H54 (cell line): ENCODE measurements at regions not wholly inside any gene's neighbourhood (a gene's known extent, or its start where the extent isn't known, plus 50 kb on each side); places are given as distances from the start of the nearest gene placed in this dataset.

Experiments used
- DNase-seq: peaks from one replicate; pipeline ENCODE4 v3.0.0; 2011; ENCODE audit warnings: low spot score, mixed read lengths; ENCODE audit not compliant: insufficient read length
- FAIRE-seq: peaks from 3 replicates; lab custom pipeline; 2011; peaks lifted over from hg19 to GRCh38; lab: Jason Lieb, UNC
- POLR2A ChIP-seq: IDR thresholded peaks from 2 replicates; pipeline ENCODE4 v1.6.1; 2011; ENCODE audit warnings: low read depth, mild to moderate bottlenecking, low read length

- DNase-seq = no peak
- no peak for TF ChIP-seq POLR2A
- no peak for FAIRE-seq
These were observed 344.5 kb upstream of the PLET1 start for GRCh38 chr11:112605093-112605666.

DNA sequence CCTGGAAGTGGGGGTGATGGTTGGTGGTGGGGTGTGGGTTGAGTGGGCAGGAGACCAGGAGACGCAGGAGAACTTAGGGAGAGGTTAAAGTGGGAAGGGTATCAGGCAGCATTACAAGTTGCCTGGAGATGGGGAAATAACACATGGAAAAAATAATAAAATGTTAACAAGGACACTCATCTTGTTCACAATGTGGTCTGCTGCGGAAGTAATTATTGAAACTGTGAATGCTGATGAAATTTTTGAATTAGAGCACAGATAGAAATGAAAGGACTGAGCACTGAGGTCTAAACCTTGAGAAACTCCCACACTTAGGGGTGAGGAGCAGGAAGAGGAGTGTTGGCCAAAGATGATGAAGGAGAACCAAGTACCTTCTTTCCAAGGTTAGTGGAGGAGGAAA, 346.0 kb upstream of the PLET1 start:
- FAIRE-seq (no peak), DNase-seq (no peak)
- TF ChIP-seq POLR2A = no peak

GRCh38 chr11:112608509-112608908, 347.8 kb upstream of the PLET1 start:
- no peak for DNase-seq
- TF ChIP-seq POLR2A = no peak
- no peak for FAIRE-seq

DNA sequence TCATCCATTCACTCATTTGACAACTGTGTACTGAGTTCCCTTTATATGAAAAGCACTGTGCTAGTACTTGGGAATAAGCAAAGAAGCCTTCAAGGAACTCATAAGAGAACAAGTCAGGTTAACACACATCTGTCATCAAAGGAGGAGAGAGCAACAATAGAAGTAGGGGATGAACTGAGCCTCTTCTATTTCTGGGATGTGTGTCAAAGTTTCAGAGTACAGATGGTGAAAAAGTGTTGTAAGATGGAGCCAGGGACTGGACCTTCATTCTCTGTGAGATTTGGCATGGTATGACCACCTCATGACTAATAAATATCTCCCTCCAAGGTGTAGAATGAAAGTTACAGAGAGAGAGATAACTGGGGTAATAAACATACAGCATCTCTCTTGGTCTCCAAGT, 349.8 kb upstream of the PLET1 start:
- FAIRE-seq = no peak

GRCh38 chr11:112610996-112611750, 350.0 kb upstream of the NCAM1 start:
- DNase-seq (no peak), FAIRE-seq (no peak)
- TF ChIP-seq POLR2A = no peak

More for the DNA sequence above, 349.8 kb upstream of the PLET1 start:
- DNase-seq = no peak
- TF ChIP-seq POLR2A = no peak

- FAIRE-seq (no peak), DNase-seq (no peak)
- no peak for TF ChIP-seq POLR2A
These were observed 349.4 kb upstream of the NCAM1 start for GRCh38 chr11:112611771-112612170.

GRCh38 chr11:112612250-112612849, 348.9 kb upstream of the NCAM1 start:
- no peak for FAIRE-seq
- DNase-seq = no peak
- no peak for TF ChIP-seq POLR2A

DNA sequence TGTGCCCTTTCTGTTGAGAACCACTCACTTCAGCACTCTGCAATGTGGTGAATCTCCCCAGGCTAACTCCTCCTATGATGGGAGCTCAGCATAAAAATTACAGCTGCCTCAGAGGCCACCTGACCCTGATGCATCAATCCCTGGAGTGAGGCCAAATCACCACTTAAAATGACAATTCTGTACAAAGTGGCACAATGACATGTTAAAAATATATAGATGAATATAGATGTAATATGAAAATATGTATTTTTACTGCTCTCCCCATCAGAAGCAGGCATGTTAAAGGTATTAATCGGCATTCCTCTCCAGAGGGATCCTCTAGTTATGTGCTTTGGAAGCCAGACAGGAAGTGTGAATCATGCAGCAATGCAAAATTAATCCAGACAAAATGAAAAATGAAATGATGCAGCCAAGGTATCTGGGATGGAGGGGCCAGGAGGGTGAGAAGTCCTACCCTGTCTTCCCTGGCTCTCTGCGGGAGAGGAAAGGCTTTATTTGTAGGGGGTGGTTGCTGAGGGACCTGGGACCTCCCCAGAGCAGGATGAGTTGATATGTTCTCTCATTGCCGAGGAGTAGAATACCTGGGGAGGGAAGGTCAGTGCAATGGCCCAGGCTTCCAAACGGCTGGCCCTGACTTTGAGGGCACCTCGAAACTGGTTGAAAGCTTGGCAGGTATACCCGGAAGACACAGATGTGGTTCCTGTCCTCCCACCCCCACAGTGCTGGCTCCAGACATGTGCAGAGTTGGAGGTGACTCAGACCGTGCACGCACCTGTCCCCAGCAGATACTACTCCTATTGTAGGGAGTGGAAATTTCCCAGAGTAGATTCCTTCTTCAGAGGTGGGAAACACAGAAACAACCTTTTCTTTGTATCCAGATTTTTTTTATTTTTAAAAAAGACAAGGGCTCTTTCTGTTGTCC, 347.9 kb upstream of the NCAM1 start:
- FAIRE-seq (no peak), DNase-seq (peak; percentile 29)

DNA sequence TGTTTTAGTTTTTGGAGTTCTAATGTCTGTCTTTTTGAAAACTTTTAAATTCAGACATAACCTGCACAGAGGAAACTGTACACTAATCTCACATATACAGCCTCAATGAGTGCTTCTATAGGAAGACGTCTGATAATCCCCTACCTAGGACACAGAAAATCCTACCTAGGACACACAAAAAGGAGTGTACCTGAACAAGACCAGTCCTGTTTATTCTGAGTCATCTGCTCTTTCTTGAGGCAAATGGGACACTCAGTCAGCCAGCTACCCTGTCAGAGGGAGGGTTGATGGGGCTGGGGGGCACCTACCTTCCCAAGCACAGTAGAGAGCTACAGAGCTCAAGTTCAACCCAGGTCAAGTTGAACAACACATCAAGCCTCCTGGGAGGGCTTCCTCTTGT, 346.6 kb upstream of the NCAM1 start:
- FAIRE-seq = no peak
- no peak for DNase-seq
- TF ChIP-seq POLR2A = no peak

More for the DNA sequence above, 347.9 kb upstream of the NCAM1 start:
- TF ChIP-seq POLR2A = no peak

- FAIRE-seq = no peak
- no peak for DNase-seq
- no peak for TF ChIP-seq POLR2A
These were observed 346.0 kb upstream of the NCAM1 start for GRCh38 chr11:112615238-112615637.

GRCh38 chr11:112615891-112616290, 345.3 kb upstream of the NCAM1 start:
- TF ChIP-seq POLR2A = no peak
- no peak for DNase-seq
- no peak for FAIRE-seq

DNA sequence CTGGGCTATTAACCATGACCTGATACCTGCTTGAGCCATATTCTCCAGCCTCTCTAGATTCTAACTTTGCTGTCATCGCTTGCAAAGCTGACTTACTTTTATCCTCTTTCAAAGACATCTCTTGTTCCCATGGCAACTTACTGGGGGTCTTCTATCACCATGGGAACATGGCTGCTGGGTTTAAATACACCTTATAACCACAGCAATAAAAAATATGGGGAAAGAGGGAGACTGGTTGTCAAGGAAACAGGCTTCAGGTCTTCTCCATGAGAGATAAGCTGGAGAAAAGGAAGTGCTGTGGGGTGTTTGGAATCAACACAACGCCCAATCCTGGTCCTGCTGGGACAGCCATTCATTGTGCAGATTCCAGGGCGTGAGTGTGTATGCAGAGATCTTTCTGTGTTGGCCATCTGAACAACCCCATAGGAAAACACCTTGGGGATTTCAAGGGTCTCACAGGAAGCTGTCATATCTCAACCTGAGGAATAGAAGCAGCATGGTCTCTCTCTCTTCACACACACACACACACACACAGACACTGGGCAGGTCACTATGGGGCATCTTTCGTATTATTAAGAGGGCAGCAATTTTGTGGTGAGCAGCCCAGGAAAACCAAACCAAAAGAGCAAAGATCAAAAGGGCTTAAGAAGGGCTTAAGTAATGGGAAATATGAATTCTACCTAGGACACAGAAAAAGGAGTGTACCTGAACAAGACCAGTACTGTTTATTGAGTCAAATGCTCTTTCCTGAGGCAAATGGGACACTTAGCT, 344.7 kb upstream of the NCAM1 start:
- DNase-seq (no peak), FAIRE-seq (no peak)
- no peak for TF ChIP-seq POLR2A

DNA sequence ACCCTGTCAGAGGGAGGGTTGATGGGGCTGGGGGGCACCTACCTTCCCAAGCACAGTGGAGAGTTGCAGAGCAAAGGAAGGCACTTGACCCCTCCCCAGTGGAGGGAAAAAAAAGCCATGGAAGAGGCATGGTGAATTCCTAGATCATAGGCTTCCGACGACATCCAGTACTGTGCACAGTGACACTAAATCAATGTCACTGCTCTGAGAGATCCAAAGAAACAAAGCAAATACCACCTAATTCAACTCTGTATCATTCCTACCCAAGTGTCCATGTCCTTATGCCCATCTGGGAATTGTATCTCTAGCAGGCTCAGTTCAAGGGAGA, 344.2 kb upstream of the NCAM1 start:
- DNase-seq (no peak), FAIRE-seq (no peak)
- TF ChIP-seq POLR2A = no peak
